GM18873 (cell line): ENCODE measurements at regions not wholly inside any gene's neighbourhood (a gene's known extent, or its start where the extent isn't known, plus 50 kb on each side); places are given as distances from the start of the nearest gene placed in this dataset.

Source experiments
- ATAC-seq: cut with Tn5 transposase; IDR thresholded peaks from one replicate; pipeline ENCODE4 v1.9.1; 2021; ENCODE audit warnings: mild to moderate bottlenecking, moderate library complexity, moderate number of reproducible peaks; ENCODE audit not compliant: unreplicated experiment, low FRiP score

- no peak for ATAC-seq
Observed at GRCh38 chr2:226581661-226582060, 218.0 kb downstream of the IRS1 start.

- ATAC-seq, result no peak
Observed at GRCh38 chr2:226581004-226581403, 218.6 kb downstream of the IRS1 start.

DNA sequence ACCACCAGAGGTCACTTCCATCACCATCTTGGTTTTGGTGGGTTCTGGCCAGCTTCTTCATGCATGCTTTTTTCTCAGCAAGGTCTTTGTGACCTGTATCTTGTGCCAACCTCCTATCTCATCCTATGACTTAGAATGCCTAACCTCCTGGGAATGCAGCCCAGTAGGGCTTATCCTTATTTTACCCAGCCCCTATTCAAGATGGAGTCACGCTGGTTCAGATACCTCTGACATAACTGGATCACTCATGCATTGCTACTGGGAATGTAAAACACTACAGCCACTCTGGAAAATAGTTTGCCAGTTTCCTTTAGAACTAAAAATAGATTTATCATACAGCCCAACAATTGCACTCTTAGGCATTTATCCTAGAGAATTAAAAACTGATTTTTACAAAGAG is 219.2 kb downstream of the IRS1 start:
- no peak for ATAC-seq

DNA sequence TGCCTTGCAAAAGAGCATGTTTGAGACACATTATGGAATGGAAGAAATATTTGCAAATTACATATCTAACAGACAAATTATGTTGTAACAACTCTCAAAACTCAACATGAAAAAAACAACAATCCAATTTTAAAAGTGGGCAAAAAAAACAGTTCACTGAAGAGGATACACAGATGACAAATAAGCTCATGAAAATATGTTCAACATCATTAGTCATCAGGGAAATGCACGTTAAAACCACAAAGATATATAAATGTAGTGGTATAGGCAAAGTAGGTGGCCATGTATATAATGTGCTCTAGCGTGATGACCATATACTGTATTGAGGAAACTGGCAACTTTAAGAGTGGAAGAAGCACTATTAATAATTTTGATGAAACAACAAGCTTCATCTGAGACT is 220.1 kb downstream of the IRS1 start:
- ATAC-seq, result no peak

GRCh38 chr2:226578879-226579278 is 220.7 kb downstream of the IRS1 start:
- no peak for ATAC-seq

GRCh38 chr2:226578373-226578772 is 221.2 kb downstream of the IRS1 start:
- no peak for ATAC-seq

- no peak for ATAC-seq
Observed at GRCh38 chr2:226575928-226576327, 223.7 kb downstream of the IRS1 start.

GRCh38 chr2:226573158-226573557 is 226.5 kb downstream of the IRS1 start:
- no peak for ATAC-seq

DNA sequence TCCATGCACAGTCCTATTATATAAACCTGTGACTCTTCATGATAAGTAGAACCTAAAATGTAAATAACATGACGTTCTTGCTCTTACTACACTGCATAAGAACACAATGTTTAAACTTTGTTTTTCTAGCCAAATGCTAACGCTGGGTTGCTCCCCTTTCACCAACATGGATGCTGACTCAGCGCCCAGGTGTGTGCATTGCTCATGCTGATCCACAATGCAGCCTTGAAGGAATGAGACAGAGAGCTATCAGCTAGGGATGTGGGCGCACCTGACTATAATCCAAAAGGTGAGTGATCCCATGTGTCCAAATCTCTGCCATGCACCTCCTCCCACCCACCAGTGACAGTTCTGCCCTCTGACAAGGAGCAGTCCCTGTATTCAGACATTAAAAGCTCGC is 235.0 kb downstream of the IRS1 start:
- ATAC-seq, result no peak

- no peak for ATAC-seq
Observed at GRCh38 chr2:226561962-226562361, 237.7 kb downstream of the IRS1 start.

GRCh38 chr2:226560325-226560724 is 239.3 kb downstream of the IRS1 start:
- ATAC-seq, result no peak

- no peak for ATAC-seq
Observed at GRCh38 chr2:226559536-226559935, 240.1 kb downstream of the IRS1 start.

DNA sequence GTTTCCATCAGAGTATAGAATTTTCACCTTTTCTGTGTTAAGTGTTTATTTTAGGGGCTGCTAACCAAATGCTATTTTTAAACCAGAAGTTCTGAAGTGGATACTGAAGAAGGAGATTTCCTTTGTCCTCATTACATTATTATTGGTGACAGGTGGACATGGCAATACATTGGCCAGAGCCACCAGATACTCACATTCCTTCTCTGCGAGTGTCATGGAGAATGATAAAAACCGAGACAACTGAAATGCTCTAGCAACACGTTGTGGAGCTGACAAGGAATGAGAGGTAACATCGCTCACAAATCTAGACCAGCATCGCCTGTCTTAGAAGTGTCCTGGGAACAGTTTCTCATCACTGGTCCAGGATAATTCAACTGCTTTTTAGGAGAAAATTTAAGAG is 241.2 kb downstream of the IRS1 start:
- ATAC-seq, result no peak

DNA sequence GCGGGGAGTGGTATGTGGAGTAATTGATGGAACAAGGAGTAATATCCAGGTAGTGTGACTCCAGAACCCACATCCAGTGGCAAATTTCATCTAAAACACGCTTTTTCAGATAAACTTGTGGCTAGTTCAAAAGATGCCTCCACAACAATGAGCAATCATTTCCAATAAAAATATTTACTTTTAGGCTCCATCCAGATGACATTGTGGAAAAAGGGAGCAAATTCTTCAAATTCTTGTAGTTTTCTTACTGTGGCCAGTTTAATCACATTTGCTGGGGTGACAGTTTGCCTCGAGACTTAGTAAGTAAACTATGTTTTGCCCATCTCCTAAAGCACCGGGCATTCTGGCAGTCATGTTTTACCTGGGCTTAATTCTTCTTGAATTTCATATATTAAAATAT is 243.6 kb downstream of the IRS1 start:
- ATAC-seq, result no peak

- ATAC-seq, result no peak
Observed at GRCh38 chr2:226554701-226555100, 244.9 kb downstream of the IRS1 start.

DNA sequence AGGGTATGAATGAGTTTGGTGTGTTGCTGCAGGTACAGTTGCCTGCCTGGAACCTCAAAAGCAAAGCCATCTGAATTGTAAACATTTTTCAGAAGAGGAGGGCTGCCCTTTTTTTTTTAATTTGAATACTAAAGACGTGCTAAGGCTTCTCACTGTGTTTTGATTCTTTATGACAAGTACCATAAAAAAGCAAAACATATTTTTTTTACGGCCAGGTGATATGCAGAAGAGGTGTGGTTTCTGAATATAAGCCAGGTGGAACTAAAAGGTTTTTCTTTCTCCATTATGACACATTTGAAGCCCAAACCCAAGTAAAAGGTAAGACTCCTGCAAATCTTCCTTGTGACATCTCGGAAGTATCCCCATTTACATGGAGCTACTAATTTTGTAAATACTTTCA is 246.3 kb downstream of the IRS1 start:
- no peak for ATAC-seq

DNA sequence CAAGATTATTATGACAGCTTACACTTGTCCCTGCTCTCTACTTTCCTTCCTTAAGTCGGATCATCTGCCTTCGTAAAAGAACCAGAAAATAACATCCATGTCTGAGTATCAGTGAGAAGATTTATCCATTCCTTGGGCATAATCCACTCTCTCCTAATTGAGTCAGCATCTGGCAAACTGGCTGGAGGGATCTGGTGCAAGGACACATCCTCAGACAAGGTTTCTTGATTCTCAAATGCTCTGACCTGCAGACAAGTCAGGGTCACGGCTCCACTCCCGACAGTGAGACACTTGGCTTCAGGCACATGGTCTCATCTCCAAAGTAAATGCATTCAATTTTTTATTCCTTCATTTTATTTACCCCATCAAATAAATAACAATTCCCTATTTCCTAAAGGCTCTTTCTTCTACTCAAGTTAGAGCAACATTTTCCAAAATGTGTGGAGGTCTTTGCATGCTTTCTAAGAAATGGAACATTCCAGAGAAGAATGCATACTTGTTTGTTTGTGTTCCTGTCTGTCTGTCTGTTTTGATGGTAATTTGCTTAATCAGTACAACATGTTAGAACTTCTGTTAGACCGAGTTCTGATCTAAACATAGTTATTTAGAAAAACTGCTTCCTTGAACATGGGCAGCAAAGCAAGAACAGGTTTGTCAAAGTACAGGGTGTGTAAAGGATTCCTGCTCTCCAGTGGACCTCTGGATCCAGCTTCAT is 246.9 kb downstream of the IRS1 start:
- ATAC-seq, result no peak

- no peak for ATAC-seq
Observed at GRCh38 chr2:226551522-226552250, 247.9 kb downstream of the IRS1 start.

GRCh38 chr2:226550801-226551200 is 248.8 kb downstream of the IRS1 start:
- no peak for ATAC-seq

- no peak for ATAC-seq
Observed at GRCh38 chr2:226548732-226549131, 250.9 kb downstream of the IRS1 start.

GRCh38 chr2:226544596-226545210 is 254.9 kb downstream of the IRS1 start:
- ATAC-seq, result no peak
